A673 (cell line): ENCODE measurements at regions not wholly inside any gene's neighbourhood (a gene's known extent, or its start where the extent isn't known, plus 50 kb on each side); places are given as distances from the start of the nearest gene placed in this dataset.

ENCODE experiments used
- CTCF ChIP-seq: fragments of 300-800, 200-600 bp; sonication (generic); conservative IDR thresholded peaks from 2 replicates; pipeline ENCODE4 v1.5.1; 2017; ENCODE audit warnings: low read depth, mild to moderate bottlenecking, antibody characterized with exemption, low read length, moderate library complexity, mixed read lengths
- EZH2 ChIP-seq: fragments of 200-600 bp; sonication (generic); IDR thresholded peaks from 2 replicates; pipeline ENCODE4 v1.6.1; 2017; ENCODE audit warnings: borderline replicate concordance, low read depth, mild to moderate bottlenecking, mixed read lengths, antibody characterized with exemption, low read length; ENCODE audit not compliant: poor library complexity, severe bottlenecking

- TF ChIP-seq CTCF = no peak
- no peak for TF ChIP-seq EZH2
Measured at GRCh38 chr13:22252281-22252830, 581.5 kb downstream of the FGF9 start.
